ENCODE measurements at regions not wholly inside any gene's neighbourhood (a gene's known extent, or its start where the extent isn't known, plus 50 kb on each side); places are given as distances from the start of the nearest gene placed in this dataset.
"Not testable (repeated sequence)": the region's sequence is repeated elsewhere in the genome, so short reads cannot be mapped to it uniquely, and the experiment has no call there.

DNA sequence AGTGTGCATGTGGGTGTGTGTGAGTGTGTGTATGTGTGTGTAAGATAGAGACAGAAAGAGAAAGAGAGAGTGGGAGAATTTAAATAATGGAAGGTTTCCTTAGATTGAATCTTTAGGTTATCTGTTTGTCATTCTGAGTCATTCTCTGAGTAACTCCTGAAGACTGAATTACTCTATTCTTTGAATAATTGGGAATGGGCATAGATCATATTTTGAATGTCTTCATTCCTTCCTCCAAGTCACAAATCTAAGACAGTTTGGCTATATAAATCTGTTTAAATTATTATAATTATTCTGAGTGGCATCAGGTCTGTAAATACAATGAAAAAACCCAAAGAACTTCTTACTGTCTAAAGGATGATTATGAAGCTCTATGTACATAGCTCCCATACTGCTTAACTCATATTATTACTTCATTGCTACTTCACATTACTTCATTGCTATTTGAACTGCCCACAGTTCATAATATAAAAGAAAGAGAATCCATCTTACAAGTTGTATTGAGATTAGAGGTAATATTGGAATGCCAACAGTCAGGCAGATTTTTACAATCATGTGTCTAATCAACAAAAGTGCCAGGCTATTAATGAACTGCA lies 346.6 kb upstream of the CCDC179 start:
- no peak overlapping the region for H3K4me3 ChIP-seq (ENCODE audit: low read depth, low read length)
- TF ChIP-seq, protein P1, sequence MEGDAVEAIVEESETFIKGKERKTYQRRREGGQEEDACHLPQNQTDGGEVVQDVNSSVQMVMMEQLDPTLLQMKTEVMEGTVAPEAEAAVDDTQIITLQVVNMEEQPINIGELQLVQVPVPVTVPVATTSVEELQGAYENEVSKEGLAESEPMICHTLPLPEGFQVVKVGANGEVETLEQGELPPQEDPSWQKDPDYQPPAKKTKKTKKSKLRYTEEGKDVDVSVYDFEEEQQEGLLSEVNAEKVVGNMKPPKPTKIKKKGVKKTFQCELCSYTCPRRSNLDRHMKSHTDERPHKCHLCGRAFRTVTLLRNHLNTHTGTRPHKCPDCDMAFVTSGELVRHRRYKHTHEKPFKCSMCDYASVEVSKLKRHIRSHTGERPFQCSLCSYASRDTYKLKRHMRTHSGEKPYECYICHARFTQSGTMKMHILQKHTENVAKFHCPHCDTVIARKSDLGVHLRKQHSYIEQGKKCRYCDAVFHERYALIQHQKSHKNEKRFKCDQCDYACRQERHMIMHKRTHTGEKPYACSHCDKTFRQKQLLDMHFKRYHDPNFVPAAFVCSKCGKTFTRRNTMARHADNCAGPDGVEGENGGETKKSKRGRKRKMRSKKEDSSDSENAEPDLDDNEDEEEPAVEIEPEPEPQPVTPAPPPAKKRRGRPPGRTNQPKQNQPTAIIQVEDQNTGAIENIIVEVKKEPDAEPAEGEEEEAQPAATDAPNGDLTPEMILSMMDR (IDR thresholded peaks at IDR 0.05; ENCODE audit: low read depth, low read length) = no peak

GRCh38 chr11:23211221-23211620 lies 350.9 kb upstream of the CCDC179 start:
- TF ChIP-seq, protein P1 (IDR thresholded peaks at IDR 0.05; ENCODE audit: low read depth, low read length) = no peak
- H3K4me3 ChIP-seq (ENCODE audit: low read depth, low read length) = no peak overlapping the region

DNA sequence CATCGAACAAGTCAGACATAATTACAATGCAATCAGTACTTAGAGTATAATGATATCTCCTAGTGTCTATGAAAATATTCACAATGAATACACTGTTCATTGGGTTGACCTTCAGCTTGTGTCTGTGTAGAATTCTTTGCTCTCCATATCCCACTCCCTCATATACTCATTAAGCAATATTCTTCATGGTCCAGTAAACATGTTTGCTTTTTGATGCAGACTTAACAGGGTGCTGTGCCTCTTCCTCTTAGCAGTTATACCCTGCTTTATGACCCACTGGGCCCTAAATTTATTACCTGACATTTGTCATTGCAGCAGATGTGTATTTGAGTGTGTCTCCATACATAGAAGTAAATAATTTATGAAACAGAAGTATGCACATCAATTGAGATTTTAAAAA lies 352.5 kb upstream of the CCDC179 start:
- TF ChIP-seq, protein P1 (IDR thresholded peaks at IDR 0.05; ENCODE audit: low read depth, low read length) = no peak
- no peak overlapping the region for H3K4me3 ChIP-seq (ENCODE audit: low read depth, low read length)

DNA sequence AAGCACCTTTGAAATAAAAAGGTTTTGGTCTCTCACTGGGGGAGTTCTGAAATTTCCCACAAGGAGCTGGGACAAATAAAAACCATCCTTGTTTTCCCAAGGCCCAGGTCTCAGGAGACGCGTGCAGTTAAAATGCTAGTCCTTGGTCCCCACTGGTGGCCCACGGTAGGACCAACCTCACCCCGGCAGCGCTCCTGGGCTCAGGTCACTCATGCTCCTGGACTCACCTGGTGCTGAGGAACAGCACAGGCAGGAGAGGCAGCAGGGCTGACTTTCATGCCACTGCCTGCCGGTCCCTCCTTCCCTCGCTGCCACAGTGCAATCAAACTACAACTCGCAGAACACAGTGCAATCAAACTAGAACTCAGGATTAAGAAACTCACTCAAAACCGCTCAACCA lies 356.8 kb upstream of the CCDC179 start:
- no peak overlapping the region for H3K4me3 ChIP-seq (ENCODE audit: low read depth, low read length)
- TF ChIP-seq, protein P1 (IDR thresholded peaks at IDR 0.05; ENCODE audit: low read depth, low read length) = no peak

DNA sequence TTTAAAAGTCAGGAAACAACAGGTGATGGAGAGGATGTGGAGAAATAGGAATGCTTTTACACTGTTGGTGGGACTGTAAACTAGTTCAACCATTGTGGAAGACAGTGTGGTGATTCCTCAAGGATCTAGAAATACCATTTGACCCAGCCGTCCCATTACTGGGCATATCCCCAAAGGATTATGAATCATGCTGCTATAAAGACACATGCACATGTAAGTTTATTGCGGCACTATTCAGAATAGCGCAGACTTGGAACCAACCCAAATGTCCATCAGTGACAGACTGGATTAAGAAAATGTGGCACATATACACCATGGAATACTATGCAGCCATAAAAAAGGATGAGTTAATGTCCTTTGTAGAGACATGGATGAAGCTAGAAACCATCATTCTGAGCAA lies 359.8 kb upstream of the CCDC179 start:
- H3K4me3 ChIP-seq (ENCODE audit: low read depth, low read length) = not testable (repeated sequence)

- H3K4me3 ChIP-seq (ENCODE audit: low read depth, low read length) = no peak overlapping the region
These were observed 361.1 kb upstream of the CCDC179 start for GRCh38 chr11:23221366-23221765.

DNA sequence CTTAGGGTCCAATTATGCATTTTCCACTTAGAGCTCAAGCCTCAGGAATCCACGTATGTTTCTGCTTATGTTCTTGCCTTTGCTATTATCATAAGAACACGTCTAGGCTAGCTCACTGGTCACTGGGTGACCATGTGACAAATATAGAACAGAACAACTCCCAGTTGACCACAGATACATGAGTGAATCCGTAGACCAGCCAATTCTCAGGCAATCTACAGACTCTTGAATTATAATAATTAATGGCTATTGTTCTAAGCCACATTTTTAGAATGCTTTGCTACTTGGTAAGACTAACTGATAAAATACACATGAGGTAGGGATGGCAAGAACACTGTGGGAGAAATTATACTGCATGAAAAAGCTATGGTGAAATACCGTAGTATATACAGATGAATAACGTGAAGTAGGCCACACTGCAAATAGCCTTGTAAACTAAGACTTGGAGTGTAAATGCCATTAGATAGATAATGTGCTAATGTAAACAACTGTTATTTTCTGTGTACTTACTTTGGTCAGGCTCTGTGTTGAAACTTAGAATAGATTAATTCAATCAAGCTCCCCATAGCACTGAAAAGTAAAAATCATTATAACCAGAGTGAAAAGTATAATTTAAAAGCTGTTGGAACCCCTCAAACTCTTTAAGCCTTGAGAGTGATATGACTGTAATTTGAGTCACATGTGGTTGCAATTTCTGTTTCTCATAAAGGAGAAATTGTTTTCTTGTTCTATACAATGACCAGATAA lies 366.2 kb upstream of the CCDC179 start:
- H3K4me3 ChIP-seq (ENCODE audit: low read depth, low read length) = no peak overlapping the region
- TF ChIP-seq, protein P1 (IDR thresholded peaks at IDR 0.05; ENCODE audit: low read depth, low read length) = no peak

More at GRCh38 chr11:23221366-23221765, 361.1 kb upstream of the CCDC179 start:
- TF ChIP-seq, protein P1 (IDR thresholded peaks at IDR 0.05; ENCODE audit: low read depth, low read length) = no peak
